ENCODE measurements at regions not wholly inside any gene's neighbourhood (a gene's known extent, or its start where the extent isn't known, plus 50 kb on each side); places are given as distances from the start of the nearest gene placed in this dataset.

DNA sequence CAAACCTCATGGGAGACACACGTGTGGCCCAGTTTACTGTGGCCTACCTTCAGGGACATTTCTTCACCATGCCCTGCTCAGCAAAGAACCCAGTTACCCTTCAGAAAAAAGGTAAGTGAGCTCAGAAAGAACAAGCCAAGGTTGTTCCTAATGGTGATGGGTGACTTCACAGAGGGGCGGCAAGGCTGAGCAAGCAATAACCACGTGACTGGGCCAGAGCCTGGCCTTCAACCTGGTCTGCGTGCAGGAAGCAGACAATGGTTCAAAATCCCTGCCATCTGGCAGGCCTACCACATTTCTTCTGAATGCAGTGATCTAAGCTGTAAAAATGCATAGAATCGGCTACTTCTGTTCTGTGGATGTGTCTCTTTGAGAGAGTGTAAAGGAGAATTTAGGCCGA is 115.5 kb upstream of the CST7 start:
- Histone ChIP-seq H3K4me1 (ENCODE audit: control insufficient read depth, insufficient read depth, low read length) (no peaks in the 10 kb centered on the region), H3K27me3 (ENCODE audit: control insufficient read depth, insufficient read depth, low read length) (no peaks in the 10 kb centered on the region), H3K27ac (ENCODE audit: low read length) (no peak overlapping the region), H3K36me3 (ENCODE audit: control insufficient read depth, insufficient read depth, low read length) (no peaks in the 10 kb centered on the region), H3K9me3 (ENCODE audit: control insufficient read depth, insufficient read depth, low read depth, low read length) (no peaks in the 10 kb centered on the region), H3K4me3 (ENCODE audit: low read depth in 2 of 2, low read length in 2 of 2) (no peak overlapping the region)
- ChIA-PET POLR2A (no interaction called here), CTCF (no interaction called here)
- intact Hi-C loops (cut with micrococcal nuclease; ENCODE audit: unreplicated experiment), result no loop called here
- TF ChIP-seq TCF7L2 (IDR thresholded peaks at IDR 0.05; ENCODE audit: low read depth, low read length), result no peak
- TF ChIP-seq POLR2AphosphoS5 (IDR thresholded peaks at IDR 0.05; ENCODE audit: low read depth, low read length), result no peak
- TF ChIP-seq, protein P1, sequence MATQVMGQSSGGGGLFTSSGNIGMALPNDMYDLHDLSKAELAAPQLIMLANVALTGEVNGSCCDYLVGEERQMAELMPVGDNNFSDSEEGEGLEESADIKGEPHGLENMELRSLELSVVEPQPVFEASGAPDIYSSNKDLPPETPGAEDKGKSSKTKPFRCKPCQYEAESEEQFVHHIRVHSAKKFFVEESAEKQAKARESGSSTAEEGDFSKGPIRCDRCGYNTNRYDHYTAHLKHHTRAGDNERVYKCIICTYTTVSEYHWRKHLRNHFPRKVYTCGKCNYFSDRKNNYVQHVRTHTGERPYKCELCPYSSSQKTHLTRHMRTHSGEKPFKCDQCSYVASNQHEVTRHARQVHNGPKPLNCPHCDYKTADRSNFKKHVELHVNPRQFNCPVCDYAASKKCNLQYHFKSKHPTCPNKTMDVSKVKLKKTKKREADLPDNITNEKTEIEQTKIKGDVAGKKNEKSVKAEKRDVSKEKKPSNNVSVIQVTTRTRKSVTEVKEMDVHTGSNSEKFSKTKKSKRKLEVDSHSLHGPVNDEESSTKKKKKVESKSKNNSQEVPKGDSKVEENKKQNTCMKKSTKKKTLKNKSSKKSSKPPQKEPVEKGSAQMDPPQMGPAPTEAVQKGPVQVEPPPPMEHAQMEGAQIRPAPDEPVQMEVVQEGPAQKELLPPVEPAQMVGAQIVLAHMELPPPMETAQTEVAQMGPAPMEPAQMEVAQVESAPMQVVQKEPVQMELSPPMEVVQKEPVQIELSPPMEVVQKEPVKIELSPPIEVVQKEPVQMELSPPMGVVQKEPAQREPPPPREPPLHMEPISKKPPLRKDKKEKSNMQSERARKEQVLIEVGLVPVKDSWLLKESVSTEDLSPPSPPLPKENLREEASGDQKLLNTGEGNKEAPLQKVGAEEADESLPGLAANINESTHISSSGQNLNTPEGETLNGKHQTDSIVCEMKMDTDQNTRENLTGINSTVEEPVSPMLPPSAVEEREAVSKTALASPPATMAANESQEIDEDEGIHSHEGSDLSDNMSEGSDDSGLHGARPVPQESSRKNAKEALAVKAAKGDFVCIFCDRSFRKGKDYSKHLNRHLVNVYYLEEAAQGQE (IDR thresholded peaks at IDR 0.05; ENCODE audit: insufficient read depth in 1 of 2, low read depth in 2 of 2, low read length in 1 of 2), result no peak
- TF ChIP-seq, protein P2, sequence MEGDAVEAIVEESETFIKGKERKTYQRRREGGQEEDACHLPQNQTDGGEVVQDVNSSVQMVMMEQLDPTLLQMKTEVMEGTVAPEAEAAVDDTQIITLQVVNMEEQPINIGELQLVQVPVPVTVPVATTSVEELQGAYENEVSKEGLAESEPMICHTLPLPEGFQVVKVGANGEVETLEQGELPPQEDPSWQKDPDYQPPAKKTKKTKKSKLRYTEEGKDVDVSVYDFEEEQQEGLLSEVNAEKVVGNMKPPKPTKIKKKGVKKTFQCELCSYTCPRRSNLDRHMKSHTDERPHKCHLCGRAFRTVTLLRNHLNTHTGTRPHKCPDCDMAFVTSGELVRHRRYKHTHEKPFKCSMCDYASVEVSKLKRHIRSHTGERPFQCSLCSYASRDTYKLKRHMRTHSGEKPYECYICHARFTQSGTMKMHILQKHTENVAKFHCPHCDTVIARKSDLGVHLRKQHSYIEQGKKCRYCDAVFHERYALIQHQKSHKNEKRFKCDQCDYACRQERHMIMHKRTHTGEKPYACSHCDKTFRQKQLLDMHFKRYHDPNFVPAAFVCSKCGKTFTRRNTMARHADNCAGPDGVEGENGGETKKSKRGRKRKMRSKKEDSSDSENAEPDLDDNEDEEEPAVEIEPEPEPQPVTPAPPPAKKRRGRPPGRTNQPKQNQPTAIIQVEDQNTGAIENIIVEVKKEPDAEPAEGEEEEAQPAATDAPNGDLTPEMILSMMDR (IDR thresholded peaks at IDR 0.05), result no peak
- TF ChIP-seq SIN3A (IDR thresholded peaks at IDR 0.05; ENCODE audit: borderline replicate concordance, insufficient read depth, low read depth, low read length), result no peak
- in situ Hi-C loops (cut with HindIII; ENCODE audit: low pct_unique_long_range_greater_than_20kb, low sequenced_read_pairs), result no loop called here
- DNase-seq (ENCODE audit: low read depth, low spot score) (no peak), ATAC-seq (no peak)
- no TSS peak for BruUV-seq (replicated peaks)

DNA sequence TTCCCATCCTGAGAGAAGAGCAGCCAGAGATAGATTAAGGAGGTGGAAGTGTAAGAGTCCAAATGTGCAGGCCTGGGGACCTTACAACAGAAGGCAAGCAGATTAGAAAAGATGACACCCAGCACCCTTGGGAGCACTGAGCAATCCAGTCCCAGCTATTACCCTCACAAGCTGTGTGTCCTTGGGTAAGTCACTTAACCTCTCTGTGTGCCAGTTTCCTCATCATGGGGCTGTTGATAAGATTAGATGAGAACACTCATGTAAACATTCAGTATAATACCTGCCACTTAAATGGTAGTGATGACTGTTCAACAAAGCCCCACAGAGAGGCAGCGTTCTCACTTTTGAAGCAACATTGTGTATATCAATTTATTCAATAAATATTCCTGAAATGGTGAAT is 114.8 kb upstream of the CST7 start:
- ChIA-PET CTCF (no interaction called here), POLR2A (no interaction called here)
- Histone ChIP-seq H3K27me3 (ENCODE audit: control insufficient read depth, insufficient read depth, low read length) (no peaks in the 10 kb centered on the region), H3K36me3 (ENCODE audit: control insufficient read depth, insufficient read depth, low read length) (no peaks in the 10 kb centered on the region), H3K9me3 (ENCODE audit: control insufficient read depth, insufficient read depth, low read depth, low read length) (no peaks in the 10 kb centered on the region), H3K4me1 (ENCODE audit: control insufficient read depth, insufficient read depth, low read length) (no peaks in the 10 kb centered on the region), H3K4me3 (ENCODE audit: low read depth in 2 of 2, low read length in 2 of 2) (no peak overlapping the region), H3K27ac (ENCODE audit: low read length) (no peak overlapping the region)
- BruUV-seq (replicated peaks), result no TSS peak
- in situ Hi-C loops (cut with HindIII; ENCODE audit: low pct_unique_long_range_greater_than_20kb, low sequenced_read_pairs) (no loop called here), intact Hi-C loops (cut with micrococcal nuclease; ENCODE audit: unreplicated experiment) (no loop called here)
- ATAC-seq (no peak), DNase-seq (ENCODE audit: low read depth, low spot score) (no peak)
- TF ChIP-seq POLR2AphosphoS5 (IDR thresholded peaks at IDR 0.05; ENCODE audit: low read depth, low read length) (no peak), TCF7L2 (IDR thresholded peaks at IDR 0.05; ENCODE audit: low read depth, low read length) (no peak), SIN3A (IDR thresholded peaks at IDR 0.05; ENCODE audit: borderline replicate concordance, insufficient read depth, low read depth, low read length) (no peak)
- TF ChIP-seq, protein P1 (IDR thresholded peaks at IDR 0.05; ENCODE audit: insufficient read depth in 1 of 2, low read depth in 2 of 2, low read length in 1 of 2), result no peak
- TF ChIP-seq, protein P2 (IDR thresholded peaks at IDR 0.05), result no peak
